Upper lobe of right lung (tissue), 1 donor: ENCODE measurements at regions not wholly inside any gene's neighbourhood (a gene's known extent, or its start where the extent isn't known, plus 50 kb on each side); places are given as distances from the start of the nearest gene placed in this dataset.
"Not testable (repeated sequence)": the region's sequence is repeated elsewhere in the genome, so short reads cannot be mapped to it uniquely, and the experiment has no call there.

ENCODE experiments used
- ATAC-seq: fragments of 200-7000 bp; cut with Tn5 transposase; one replicate; pipeline ENCODE4 v1.9.1; 2020; ENCODE audit warnings: mild to moderate bottlenecking, moderate library complexity
- DNase-seq: peaks from one replicate; pipeline ENCODE4 v3.0.0-alpha.2; 2020
- H3K27ac ChIP-seq: fragments of 200-600 bp; one replicate; pipeline ENCODE4 v1.8.0; 2022
- H3K27me3 ChIP-seq: fragments of 200-600 bp; one replicate; pipeline ENCODE4 v1.8.0; 2022; ENCODE audit warnings: mild to moderate bottlenecking
- H3K36me3 ChIP-seq: fragments of 200-600 bp; one replicate; pipeline ENCODE4 v1.8.0; 2022
- H3K4me1 ChIP-seq: fragments of 200-600 bp; one replicate; pipeline ENCODE4 v1.8.0; 2022
- H3K4me3 ChIP-seq: fragments of 200-600 bp; one replicate; pipeline ENCODE4 v1.8.0; 2022; ENCODE audit warnings: mild to moderate bottlenecking
- H3K9me3 ChIP-seq: fragments of 200-600 bp; one replicate; pipeline ENCODE4 v1.8.0; 2022
- intact Hi-C: fragments of 100-400 bp; cut with DNase I; formaldehyde crosslinking; loops from one replicate; pipeline ENCODE4 v1.11.0; 2022
- TF ChIP-seq, protein P1 (sequence below): fragments of 200-600 bp; IDR thresholded peaks from one replicate; pipeline ENCODE4 v1.8.0; 2022; ENCODE audit warnings: antibody characterized with exemption
- donor health status: DM: no; HTN: yes; CAD: no; lungs with severe emphysema.

DNA sequence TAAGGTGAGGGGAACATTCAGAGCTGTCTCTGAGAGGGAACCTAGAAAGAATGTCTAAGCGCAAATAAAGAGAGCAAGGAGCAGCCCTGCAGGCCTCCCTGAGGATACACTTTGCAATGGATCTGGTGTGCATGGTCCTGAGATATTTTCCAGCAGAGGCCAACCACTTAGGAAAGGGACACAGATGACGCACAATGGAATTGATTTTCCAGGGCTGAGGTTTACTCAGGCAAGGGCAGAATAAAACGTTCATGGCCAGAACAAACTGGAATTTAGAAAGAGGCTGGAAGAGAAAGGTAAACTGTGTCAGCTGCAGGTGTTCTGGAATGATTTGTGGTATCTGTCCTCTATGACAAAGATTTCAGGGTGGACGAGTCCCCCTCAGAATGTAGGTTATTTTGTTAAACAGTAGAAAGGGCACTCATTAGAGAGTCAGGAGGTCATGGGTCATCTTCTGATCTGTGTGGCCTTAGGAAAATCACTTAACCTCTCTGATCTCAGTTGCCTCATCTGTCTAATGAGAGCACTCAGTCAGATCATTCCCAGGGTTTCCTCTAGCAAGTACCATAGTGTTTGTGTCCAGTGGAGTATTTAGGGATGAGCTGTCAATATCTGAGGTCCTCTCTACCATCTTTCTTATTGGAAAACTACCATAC, 61.8 kb upstream of the PGBD5 start:
- intact Hi-C loops = no loop called here
- TF ChIP-seq, protein P1, sequence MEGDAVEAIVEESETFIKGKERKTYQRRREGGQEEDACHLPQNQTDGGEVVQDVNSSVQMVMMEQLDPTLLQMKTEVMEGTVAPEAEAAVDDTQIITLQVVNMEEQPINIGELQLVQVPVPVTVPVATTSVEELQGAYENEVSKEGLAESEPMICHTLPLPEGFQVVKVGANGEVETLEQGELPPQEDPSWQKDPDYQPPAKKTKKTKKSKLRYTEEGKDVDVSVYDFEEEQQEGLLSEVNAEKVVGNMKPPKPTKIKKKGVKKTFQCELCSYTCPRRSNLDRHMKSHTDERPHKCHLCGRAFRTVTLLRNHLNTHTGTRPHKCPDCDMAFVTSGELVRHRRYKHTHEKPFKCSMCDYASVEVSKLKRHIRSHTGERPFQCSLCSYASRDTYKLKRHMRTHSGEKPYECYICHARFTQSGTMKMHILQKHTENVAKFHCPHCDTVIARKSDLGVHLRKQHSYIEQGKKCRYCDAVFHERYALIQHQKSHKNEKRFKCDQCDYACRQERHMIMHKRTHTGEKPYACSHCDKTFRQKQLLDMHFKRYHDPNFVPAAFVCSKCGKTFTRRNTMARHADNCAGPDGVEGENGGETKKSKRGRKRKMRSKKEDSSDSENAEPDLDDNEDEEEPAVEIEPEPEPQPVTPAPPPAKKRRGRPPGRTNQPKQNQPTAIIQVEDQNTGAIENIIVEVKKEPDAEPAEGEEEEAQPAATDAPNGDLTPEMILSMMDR = no peak

DNA sequence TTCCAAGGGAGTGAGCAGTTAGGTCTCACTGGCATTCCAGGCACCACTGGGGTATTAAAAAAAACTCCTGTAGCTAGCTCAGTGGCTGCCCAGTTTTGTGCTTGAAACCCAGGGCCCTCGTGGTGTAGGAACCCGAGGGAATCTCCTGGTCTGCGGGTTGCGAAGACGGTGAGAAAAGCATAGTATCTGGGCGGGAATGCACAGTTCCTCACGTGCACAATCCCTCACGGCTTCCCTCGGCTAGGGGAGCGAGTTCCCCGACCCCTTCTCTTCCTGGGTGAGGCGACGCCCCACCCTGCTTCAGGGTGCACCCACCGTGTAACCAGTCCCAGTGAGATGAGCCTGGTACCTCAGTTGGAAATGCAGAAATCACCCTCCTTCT, 50.5 kb upstream of the PGBD5 start:
- no peak for ATAC-seq
- no peaks in the 10 kb centered on the region for H3K36me3 ChIP-seq
- intact Hi-C loops = no loop called here
- peaks cover 8% of the 10 kb centered on the region for H3K27me3 ChIP-seq
- no peaks in the 10 kb centered on the region for H3K9me3 ChIP-seq
- no peak for DNase-seq
- H3K4me3 ChIP-seq = no peak overlapping the region
- H3K4me1 ChIP-seq = no peaks in the 10 kb centered on the region
- no peak overlapping the region for H3K27ac ChIP-seq
- TF ChIP-seq, protein P1 = no peak

More for the DNA sequence above, 61.8 kb upstream of the PGBD5 start:
- Histone ChIP-seq H3K9me3 (no peaks in the 10 kb centered on the region), H3K4me1 (no peaks in the 10 kb centered on the region), H3K4me3 (no peak overlapping the region), H3K36me3 (no peaks in the 10 kb centered on the region), H3K27ac (no peak overlapping the region), H3K27me3 (no peaks in the 10 kb centered on the region)
- ATAC-seq (no peak), DNase-seq (no peak)

DNA sequence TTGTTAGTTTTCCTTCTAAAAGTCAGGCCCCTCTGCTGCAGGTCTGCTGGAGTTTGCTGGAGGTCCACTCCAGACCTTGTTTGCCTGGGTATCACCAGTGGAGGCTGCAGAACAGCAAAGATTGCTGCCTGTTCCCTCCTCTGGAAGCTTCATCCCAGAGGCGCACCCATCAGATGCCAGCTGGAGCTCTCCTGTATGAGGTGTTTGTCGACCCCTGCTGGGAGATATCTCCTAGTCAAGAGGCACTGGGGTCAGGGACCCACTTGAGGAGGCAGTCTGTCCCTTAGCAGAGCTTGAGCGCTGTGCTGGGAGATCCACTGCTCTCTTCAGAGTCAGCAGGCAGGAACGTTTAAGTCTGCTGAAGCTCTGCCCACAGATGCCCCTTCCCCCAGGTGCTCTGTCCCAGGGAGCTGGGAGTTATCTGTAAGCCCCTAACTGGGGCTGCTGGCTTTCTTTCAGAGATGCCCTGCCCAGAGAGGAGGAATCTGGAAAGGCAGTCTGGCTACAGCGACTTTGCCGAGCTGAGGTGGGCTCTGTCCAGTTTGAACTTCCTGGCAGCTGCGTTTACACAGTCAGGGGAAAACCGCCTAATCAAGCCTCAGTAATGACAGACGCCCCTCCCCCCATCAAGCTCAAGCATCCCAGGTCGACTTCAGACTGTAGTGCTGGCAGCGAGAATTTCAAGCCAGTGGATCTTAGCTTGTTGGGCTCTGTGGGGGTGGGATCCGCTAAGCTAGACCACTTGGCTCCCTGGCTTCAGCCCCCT, 49.9 kb upstream of the PGBD5 start:
- ATAC-seq, H3K4me3 ChIP-seq, H3K9me3 ChIP-seq, intact Hi-C loops, H3K27me3 ChIP-seq, DNase-seq, H3K36me3 ChIP-seq, H3K27ac ChIP-seq, H3K4me1 ChIP-seq: not testable (repeated sequence)
